SK-N-SH treated with all-trans-retinoic acid at 6 μM for 48 hours (cell line): ENCODE measurements at regions not wholly inside any gene's neighbourhood (a gene's known extent, or its start where the extent isn't known, plus 50 kb on each side); places are given as distances from the start of the nearest gene placed in this dataset.

Experiments
- ARNTL ChIP-seq: fragments of 450-650 bp; formaldehyde crosslinking; IDR thresholded peaks from 2 replicates; pipeline ENCODE4 v1.5.0; 2020; ENCODE audit warnings: low read depth, mild to moderate bottlenecking, moderate library complexity, borderline replicate concordance
- ZNF565 ChIP-seq: fragments of 450-650 bp; formaldehyde crosslinking; conservative IDR thresholded peaks from 2 replicates; pipeline ENCODE4 v1.5.0; 2020; ENCODE audit warnings: low read depth, mild to moderate bottlenecking, moderate library complexity
- ZNF8 ChIP-seq: fragments of 450-650 bp; formaldehyde crosslinking; IDR thresholded peaks from 2 replicates; pipeline ENCODE4 v1.5.0; 2020; ENCODE audit warnings: mild to moderate bottlenecking, moderate library complexity
- TF ChIP-seq, protein P1 (sequence below): fragments of 250-450 bp; sonication (Bioruptor Pico); IDR thresholded peaks from 2 replicates; pipeline ENCODE4 v1.5.1; 2021; ENCODE audit warnings: mild to moderate bottlenecking, moderate library complexity

DNA sequence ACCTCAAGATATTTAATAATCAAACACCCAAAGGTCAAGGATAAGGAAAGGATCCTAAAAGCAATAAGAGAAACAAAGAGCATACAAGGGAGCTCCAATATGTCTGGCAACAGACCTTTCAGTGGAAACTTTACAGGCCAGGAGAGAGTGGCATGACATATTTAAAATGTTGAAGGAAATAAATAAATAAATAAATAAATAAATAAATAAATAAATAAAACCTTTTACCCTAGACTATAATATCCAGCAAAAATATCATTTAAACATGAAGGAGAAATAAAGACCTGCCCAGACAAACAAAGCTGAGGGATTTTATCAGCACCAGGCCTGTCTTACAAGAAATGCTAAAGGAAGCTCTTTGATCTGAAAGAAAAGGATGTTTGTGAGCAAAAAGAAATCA lies 367.8 kb upstream of the PBX1 start:
- TF ChIP-seq, protein P1, sequence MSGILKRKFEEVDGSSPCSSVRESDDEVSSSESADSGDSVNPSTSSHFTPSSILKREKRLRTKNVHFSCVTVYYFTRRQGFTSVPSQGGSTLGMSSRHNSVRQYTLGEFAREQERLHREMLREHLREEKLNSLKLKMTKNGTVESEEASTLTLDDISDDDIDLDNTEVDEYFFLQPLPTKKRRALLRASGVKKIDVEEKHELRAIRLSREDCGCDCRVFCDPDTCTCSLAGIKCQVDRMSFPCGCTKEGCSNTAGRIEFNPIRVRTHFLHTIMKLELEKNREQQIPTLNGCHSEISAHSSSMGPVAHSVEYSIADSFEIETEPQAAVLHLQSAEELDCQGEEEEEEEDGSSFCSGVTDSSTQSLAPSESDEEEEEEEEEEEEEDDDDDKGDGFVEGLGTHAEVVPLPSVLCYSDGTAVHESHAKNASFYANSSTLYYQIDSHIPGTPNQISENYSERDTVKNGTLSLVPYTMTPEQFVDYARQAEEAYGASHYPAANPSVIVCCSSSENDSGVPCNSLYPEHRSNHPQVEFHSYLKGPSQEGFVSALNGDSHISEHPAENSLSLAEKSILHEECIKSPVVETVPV (CRISPR knock-in tag): no peak
- TF ChIP-seq ZNF8 (CRISPR knock-in tag) (no peak), ARNTL (CRISPR knock-in tag) (no peak), ZNF565 (CRISPR knock-in tag) (no peak)
